Anterior cingulate cortex (tissue), 58 donors: ENCODE measurements at regions not wholly inside any gene's neighbourhood (a gene's known extent, or its start where the extent isn't known, plus 50 kb on each side); places are given as distances from the start of the nearest gene placed in this dataset.
"Not testable (repeated sequence)": the region's sequence is repeated elsewhere in the genome, so short reads cannot be mapped to it uniquely, and the experiment has no call there.

ENCODE experiments used
- DNase-seq, 58 donors: peaks; one replicate each; lab custom pipeline; 2025; lab: John Stamatoyannopoulos, UW

DNA sequence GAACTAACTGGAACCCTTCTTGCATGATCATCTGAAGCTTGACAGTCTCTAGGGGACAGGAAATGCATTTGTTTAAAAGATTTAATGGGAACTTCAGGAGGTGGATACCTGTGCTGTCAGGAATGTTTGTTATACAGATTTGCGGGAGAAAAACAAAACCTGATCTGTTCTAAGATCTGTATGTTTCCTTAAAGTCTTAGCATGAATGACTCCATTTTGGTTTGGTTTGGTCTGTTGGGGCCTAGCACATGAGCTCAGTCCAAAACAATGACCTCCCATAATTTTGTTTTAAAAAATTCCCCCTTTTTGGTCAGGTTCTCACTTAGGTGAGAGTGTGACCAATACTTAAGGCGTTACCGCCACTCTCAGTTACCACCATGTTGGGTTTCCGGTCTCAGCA is 138.7 kb downstream of the AKR1D1 start:
- no peak for DNase-seq

DNA sequence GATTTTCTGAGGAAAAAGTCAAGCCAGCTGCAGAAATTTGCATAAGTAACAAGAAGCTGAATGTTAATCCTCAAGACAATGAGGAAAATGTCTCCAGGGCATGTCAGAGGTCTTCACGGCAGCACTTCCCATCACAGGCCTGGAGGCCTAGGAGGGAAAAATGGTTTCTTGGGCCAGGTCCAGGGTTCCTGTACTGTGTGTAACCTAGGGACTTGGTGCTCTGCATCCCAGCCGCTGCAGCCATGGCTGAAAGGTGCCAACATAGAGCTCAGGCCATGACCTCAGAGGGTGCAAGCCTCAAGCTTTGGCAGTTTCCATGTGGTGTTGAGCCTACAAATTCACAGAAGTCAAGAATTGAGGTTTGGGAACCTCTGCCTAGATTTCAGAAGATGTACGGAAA is 144.1 kb downstream of the AKR1D1 start:
- not testable (repeated sequence) for DNase-seq

DNA sequence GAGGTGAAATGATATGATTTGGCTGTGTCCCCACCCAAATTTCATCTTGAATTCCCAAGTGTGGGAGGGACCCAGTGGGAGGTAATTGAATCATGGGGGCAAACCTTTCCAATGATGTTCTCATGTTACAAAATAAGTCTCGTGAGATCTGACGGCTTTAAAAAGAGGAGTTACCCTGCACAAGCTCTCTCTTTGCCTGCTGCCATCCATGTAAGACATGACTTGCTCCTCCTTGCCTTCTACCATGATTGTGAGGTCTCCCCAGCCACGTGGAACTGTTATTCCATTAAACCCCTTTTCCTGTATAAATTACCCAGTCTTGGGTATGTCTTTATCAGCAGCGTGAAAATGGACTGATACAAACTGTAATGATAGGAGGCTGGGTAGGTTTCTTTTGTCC is 145.1 kb downstream of the AKR1D1 start:
- DNase-seq, result not testable (repeated sequence)

DNA sequence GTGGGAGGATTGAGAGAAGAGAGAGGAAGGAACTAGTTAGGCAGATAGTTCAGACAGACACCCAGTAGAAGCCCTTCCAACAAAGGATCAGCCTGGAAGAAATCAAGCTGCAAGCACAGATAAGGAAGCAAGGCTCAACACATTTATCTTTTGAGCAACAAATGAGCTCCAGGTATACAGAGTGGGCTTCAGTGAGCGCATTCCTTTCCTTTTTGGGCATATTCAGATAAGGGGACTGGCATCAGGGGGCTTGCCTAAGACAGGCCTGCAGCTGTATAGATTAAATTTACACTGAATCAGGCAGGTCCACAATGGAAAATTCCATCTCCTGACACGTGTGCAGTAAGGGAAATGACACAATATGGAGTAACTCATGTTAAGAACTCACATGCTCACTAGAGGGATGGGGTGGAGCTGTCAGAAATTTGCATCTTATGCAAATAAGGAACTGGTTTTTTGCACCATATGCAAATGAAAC is 147.2 kb downstream of the AKR1D1 start:
- no peak for DNase-seq

DNA sequence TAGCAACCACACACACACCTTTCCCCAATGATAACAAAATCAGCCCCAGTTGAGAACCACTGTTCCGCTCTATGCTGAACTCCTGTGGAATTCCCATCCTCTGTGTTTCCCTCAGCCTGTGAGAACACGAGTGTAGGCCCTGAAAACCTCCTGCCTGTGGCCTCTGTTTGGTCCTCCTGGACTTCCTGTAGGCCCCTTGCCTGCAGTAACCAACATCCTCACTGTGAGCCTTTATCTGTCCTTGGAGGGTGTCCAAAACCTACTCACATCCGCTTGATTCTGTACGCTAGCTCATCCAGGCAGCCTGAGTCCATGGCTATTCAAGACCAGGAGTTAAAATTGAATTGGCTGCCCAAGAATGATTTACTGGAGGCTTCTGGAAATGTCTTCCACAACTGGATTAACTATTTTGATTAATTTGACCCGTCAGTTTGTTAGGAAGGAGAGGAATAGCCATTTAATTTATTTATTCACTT is 149.8 kb downstream of the AKR1D1 start:
- DNase-seq, result peak in 10 of 58 donors; percentile 1 to 35 (median 14)

DNA sequence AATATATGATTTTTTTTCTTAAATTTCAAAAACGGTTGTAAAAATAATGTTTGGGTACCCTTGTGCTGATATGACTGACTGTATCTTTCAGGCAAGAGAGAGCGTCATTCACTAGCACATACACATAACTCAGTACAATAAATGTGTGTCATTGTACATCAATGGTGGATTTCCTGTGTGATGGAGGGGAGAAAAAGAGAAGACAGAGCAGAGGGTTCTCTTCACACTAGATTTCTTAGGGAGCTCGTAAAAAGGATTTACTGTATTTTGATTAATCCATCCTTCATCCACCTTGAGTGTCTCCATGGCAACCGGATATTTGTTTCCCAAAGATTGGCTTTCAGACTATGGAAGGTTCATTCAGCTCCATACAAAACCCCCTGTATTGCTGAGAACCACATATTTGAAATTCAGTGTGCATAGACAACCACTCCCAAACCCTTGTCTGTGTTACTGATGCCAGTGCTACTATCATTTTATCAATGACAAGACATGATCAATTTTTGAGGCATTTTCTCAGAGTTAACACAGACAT is 150.6 kb downstream of the AKR1D1 start:
- no peak for DNase-seq

DNA sequence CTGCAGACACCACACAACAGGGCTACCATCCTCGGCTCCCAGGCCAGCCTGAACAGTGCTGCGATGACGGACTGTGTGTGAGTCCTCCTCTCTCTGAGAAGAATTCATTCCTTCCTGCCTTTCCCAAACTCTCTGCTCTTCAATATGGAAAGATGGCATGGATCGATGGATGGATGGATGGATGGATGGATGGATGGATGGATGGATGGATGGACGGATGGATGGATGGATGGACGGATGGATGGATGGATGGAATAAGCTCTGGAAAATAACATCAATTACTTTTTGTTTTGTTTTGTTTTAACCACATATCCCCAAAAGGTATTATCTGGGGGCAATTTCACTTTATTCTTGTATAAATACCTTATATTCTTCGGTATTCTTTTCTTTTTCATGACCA is 151.9 kb downstream of the AKR1D1 start:
- DNase-seq, result no peak

DNA sequence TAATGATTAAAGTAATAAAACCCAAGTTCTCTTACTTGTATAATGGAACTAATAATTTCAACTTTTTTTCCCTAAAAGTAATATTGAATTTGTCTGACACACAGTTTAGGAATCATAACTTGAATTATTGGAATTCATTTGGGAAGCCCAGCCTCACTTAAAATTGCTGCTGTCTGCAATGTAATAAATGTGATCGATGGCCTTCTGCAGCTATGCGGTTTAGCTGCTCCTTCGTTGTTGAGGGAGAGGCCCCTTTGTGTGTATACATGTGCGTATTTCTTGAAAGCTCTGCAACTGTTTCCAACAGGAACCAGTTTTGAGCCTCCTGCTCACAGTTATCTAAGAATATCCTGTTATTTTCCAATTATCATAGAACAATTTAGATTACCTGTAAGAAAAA is 152.5 kb downstream of the AKR1D1 start:
- DNase-seq, result no peak

DNA sequence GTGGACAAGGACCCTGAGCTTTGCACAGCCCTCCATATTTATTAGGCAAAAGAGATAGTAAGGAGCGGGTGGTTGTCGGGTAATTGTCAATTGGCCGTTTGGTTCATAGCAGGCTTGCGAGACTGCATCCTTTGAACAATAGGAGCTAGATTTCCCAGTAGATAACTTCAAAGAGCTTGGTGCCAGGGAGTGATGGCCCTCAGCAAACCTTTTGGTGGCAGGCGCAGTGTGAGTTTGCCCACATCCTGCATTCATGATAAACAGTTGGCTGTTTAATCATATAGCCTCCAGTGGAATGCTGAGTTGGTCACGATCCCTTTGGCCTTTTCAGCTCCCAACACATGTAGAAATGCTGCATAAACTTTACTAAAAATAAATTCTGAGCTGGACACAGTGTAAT is 156.9 kb downstream of the AKR1D1 start:
- DNase-seq, result no peak

DNA sequence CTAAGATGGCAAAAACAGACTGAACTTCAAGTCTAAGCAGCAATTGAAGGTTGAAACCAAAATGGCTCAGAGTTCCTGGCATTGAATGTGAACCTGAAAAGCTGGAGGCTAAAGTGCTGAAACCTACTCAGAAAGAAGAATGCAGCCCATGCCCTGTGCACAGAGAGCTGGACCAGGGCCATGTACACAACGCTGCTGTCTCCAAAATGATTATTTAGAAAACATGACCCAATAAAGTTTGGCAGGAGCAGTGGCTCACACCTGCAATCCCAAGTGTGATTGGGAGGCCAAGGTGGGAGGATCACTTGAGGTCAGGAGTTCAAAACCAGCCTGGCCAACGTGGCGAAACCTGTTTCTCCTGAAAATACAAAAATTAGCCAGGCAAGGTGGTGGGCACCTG is 158.9 kb downstream of the AKR1D1 start:
- DNase-seq, result no peak

DNA sequence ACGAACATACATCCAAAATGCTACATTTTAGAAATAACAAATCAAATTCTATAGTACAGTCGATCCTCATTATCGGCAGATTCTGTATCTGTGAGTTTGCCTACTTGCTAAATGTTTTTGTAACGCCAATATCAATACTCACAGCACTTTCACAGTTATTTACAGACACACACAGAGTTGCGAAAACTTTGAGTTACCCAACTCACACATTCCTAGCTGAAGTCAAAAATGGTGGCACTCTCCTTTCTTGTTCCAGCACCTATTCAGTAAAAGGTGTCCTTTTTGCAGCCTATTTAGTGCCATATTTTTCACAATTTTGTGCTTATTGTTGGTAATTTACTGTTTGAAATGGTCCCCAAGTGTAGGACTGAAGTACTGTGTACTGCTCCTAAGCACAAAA is 161.7 kb downstream of the AKR1D1 start:
- no peak for DNase-seq

DNA sequence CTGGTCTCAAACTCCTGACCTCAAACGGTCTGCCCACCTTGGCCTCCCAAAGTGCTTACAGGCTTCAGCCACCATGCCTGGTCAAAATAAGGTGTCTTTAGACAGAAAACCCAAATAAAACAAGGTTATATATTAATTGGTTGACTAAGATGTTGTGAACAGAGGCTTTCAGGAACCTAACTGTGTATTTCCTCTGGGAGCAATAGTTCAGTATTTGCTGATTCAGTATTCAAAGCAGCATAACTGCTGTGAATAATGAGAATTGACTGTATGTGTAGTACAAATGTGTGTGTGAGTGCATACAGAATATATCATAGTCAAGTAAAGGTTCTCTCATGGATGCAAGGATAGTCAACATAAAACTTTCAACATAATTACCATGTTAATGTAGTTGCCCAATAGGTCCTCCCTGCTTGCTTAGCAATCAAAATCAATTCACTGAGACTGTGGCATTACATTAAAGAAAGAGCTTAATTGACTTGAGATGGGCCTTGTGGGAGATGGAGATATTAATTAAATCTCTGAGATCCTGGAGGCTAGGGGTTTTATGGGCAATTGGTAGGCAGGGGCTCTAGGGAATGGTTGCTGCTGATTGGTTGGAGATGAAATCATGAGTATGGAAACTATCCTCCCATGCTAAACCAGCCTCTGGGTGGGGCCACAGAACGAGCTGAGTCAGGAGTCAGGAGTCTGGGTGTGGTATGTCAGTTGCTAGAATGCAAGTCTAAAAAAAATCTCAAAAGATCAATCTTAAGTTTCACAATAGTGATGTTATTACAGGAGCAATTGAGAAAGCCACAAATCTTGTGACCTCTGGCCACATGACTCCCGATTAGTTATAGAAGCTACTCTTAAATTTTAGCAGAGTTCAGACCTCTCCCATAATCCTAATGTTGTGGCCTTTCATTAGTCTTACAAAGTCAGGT is 162.7 kb downstream of the AKR1D1 start:
- DNase-seq, result no peak

DNA sequence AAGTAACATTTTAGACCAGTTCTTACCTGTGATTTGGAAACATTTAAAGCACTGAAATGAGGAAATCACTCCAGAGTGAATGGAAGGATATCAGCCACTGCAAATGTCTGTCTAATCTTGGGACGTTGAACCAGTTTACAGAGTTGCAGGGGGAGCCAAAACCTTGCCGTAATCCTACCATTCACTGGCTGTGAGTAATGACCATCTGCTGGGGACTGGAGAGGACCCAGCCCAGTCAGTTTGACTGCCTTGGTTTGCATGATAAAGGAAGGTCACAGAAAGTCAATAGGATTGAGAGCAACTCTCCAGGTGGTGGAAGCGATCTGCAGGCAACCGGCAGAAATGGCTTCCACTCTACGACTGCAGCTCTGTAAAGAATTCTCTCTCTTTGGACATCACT is 167.2 kb downstream of the AKR1D1 start:
- no peak for DNase-seq

DNA sequence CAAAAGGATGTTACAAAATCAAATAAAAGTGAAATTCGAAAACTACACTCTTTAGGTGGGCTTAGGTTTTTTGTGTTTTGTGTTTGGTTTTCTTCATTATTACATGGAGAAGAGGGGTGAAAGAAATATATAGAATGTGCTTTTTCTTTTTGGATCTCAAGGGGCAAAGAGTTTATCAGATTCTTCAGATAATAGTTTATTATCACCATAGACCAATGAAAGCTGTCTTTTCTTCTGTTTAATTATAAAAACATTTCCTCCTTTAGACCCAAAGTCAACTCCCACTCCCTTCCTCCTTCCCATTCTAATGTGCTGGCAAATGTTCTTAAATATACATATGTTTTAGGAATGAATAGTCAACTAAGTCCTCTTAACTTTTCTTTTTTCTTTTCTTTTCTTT is 167.6 kb downstream of the AKR1D1 start:
- no peak for DNase-seq

DNA sequence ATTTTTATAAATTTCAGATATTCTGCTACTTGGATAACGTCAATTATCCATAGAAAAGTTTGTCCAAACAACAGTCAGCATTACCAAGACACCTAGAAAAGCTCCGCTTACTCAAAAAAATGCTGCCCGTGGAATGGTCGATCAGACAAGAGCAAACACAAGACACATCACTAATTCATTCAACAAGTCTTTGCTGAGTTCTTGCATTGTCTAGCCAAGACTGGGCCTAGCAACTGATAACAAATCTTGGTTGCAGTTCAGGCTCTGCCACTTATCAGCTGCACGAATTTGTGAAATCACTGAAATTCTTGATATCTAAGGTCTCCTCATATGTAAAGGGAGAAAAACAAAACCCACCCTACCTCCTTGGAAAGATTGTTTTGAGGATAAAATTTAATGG is 168.3 kb downstream of the AKR1D1 start:
- DNase-seq, result no peak

DNA sequence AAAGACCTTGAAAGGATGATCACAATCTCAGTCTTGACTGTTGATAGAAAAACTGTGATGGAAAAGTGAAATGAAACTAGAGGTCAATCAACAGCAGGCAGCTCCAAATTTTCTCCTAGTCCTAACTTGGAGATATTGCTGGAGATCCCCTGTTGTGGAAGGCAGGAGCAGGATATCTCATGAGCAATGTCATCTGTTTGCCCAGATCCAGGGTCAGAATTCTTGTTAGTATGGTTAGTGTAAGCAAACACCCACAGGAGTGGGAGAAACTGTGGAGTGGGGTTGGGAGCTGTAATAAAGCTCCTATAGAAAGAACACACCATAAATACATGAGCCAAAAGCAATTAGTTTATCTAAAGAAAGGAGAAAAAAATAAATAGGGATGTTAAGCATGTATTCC is 169.0 kb downstream of the AKR1D1 start:
- DNase-seq, result no peak

DNA sequence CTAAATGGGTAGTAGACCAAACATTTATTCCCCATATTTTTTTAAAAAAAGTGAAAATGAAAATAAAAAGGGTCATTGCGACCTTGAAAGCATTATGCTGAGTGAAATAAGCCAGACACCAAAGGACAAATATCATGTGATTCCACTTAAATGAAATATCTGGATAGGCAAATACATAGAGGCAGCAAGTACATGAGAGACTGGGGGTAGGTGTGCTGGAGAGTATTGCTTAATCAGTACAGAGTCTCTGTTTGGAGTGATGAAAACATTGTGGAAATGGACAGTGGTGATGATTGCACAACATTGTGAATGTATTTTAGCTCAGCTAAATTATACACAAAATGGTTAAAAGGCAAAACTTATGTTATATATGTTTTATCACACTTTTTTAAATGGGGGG is 169.4 kb downstream of the AKR1D1 start:
- DNase-seq, result no peak

DNA sequence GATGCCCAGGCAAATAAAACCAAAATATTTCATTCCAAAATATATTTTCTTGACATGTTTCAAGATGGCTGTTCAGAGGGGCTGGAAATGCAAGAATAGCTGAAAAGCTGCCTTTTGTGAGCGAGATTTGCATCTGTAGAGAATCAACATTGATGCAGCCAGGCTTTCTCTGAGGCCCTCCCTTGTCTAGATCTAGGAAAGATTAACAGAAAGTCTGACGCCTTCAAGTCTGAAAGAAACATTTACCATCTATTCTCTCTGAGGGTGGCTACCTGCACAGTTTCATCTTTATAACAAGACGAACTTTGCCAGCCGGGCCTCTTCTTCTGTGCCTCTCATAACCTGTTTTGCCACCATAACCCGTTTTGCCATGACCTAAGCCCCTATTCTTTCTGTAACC is 170.2 kb downstream of the AKR1D1 start:
- DNase-seq, result no peak

DNA sequence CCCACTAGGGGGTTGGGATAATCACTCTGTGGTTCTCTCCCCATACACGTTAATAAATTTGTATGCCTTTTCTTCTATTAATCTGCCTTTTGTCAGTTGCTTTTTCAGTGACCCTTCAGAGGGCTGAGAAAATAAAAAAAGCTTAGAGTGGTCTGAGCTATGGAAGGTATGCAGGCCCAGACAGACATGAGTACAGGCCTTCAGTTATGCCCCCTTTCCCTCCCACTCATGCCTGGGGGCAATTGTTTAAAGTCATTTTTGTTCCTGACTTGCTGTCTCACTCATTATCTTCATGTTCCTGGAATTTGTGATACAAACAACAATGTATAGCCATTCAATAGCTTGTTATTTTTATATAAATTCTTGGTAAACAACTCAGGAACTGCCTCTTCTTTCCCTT is 170.8 kb downstream of the AKR1D1 start:
- DNase-seq, result no peak

DNA sequence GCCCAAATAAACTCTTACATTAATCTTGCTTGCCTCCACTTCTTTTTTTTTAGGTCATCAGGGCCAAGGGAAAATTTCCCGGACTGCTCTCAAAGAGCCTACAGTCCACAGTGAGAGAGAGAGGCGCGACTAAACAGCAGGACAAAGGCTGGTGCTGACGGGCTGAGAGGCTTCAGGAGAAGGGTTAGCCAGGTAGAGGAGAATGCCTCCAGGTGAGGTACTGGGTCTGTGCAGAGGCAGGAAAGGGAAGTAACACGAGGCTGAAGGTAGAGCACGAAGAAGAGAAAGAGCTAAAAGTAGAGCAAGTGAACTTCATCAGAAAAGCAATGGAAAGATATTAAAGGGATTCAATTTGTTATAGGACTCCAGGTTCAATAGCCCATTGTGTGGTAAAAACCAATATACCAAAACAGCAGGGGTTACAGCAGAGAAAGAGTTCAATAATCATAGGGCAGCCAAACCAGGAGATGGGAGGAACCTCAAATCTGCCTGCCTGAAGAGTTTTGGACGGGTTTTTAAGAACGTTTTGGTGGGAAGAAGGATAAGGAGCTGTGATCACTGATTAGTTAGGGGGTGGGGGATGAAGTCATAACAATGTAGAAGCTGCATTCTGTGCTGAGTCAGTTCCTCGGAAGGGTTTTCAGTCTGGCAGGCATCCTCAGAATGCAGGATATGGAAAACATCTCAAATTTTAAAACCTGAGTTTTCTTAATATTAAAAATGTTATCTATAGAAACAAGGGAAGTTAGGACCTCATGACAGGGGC is 171.5 kb downstream of the AKR1D1 start:
- DNase-seq, result no peak

DNA sequence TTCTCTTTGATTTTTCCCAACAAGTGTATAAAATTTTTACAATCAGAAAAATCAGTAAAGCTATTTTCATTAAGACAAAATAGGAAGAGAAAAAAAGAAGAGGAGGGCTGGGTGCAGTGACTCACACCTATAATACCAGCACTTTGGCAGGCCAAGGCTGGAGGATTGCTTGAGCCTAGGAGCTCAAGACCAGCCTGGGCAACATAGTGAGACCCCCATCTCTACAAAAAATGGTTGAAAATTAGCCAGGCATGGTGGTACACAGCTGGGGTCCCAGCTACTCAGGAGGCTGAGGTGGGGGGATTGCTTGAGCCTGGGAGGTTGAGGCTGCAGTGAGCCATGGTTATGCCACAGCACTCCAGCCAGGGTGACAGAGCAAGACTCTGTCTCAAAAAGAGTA is 172.3 kb downstream of the AKR1D1 start:
- DNase-seq, result no peak
